HuH-7.5 (cell line): ENCODE measurements at regions not wholly inside any gene's neighbourhood (a gene's known extent, or its start where the extent isn't known, plus 50 kb on each side); places are given as distances from the start of the nearest gene placed in this dataset.
"Not testable (repeated sequence)": the region's sequence is repeated elsewhere in the genome, so short reads cannot be mapped to it uniquely, and the experiment has no call there.

ENCODE experiments used
- DNase-seq: peaks from one replicate; pipeline ENCODE4 v3.0.0; 2011; ENCODE audit warnings: low spot score

DNA sequence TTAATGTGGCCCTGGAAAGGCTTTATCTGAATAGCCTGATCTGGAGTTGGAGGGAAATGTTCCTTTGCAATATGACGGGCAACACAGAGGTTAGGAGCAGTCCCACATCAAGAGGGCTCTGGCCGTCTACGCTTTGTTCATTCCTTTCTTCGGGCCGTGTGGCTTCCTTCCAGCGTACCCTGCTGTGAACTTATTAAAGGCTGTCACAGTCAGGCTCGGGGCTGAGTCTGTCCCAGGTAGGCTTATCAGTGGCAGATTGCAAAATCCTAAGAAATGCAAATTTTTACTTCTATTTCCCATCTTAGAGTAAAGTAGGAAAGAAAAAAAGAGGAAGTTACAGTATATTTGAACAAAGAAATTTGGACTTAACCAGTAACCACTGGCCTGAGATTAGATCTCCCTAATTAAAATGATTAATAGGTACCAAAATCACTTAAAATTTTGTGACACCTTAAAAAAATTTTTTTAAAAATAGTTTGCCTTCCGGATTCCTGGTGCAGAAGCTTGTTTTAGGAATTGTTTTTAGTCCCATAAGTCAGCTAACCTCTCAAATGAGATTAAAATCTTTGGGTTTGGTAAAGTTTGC, 453.1 kb upstream of the MKI67 start:
- DNase-seq: no peak

DNA sequence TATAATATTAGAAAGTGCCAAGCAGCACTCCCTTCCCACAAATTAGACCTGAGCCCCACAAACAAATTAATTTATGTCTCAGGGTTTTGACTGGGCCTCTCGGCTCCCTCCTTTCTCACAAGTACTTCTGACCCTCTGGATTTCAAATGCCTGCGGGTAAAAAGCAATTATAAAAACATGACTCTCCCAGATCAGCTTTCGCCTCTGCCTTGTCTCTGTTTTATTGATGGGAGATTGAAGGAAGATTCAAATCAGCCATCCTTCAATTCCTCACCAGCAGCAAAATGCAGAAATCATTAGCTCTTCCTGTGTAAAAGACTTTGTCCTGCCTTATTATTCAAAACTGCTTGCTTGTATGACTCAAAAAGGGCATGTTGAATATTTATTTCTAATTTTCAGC, 453.7 kb upstream of the MKI67 start:
- no peak for DNase-seq

GRCh38 chr10:128583125-128583524, 456.9 kb upstream of the MKI67 start:
- not testable (repeated sequence) for DNase-seq

DNA sequence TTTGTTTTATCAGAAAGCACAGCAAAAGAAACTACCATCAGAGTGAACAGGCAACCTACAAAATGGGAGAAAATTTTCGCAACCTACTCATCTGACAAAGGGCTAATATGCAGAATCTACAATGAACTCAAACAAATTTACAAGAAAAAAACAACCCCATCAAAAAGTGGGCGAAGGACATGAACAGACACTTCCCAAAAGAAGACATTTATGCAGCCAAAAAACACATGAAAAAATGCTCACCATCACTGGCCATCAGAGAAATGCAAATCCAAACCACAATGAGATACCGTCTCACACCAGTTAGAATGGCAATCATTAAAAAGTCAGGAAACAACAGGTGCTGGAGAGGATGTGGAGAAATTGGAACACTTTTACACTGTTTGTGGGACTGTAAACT, 460.4 kb upstream of the MKI67 start:
- DNase-seq: not testable (repeated sequence)

GRCh38 chr10:128587689-128588088, 461.5 kb upstream of the MKI67 start:
- DNase-seq: no peak

- DNase-seq: no peak
These were observed 462.2 kb upstream of the MKI67 start for GRCh38 chr10:128588402-128588801.

DNA sequence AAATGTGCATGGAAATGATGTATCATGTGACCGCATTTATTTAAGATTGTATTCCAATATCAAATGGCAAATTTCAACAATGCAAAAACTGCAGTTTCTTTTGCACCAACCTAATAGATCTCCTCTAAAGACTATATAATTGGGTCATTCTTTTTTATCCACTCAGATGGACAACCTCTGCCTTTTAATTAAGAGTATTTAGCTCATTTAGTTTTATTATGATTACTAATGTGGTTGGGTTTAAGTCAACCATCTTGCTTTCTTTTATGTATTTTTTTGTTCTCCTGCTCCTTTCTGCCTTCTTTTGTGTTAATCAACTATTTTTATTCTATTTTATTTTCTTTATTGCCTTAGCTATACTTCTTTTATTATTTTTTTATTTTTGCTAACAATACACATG, 468.5 kb upstream of the MKI67 start:
- no peak for DNase-seq

DNA sequence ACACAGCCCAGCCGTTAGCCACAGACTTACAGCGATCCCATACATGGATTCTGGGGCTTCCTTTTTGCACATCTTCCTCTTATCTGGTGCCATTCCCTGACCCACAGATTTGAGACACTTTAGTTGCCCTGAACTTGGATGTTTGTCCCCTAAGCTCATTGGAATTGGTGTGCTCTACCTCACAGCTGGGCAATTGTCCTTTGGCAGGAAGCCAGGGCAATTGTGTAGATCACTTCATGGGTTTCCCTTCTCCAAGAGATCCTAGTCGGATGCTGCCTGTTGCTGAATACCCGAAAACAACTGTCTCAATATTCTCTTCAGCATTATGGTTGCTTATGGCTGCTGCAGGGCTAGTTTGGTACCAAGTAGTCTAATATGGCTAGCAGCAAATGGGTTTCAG, 470.7 kb upstream of the MKI67 start:
- DNase-seq: no peak

DNA sequence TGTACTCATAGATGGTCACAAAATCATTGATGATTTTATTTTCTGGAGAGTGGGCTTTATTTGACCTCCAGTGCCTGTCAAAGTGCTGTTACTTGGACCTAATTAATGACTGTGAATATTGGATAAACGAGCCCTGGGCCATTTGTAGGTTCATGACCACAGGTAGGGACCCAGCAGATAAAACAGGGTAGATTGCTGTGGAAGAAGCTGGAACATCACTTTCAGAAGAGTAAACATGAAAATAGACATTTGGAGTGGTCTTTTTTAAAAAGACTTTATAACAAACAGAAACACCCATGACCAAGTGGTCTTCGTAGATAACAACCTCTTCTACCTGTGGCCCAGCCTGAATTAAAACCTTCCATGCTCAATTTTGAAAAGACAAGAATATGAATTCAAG, 472.8 kb upstream of the MKI67 start:
- no peak for DNase-seq

DNA sequence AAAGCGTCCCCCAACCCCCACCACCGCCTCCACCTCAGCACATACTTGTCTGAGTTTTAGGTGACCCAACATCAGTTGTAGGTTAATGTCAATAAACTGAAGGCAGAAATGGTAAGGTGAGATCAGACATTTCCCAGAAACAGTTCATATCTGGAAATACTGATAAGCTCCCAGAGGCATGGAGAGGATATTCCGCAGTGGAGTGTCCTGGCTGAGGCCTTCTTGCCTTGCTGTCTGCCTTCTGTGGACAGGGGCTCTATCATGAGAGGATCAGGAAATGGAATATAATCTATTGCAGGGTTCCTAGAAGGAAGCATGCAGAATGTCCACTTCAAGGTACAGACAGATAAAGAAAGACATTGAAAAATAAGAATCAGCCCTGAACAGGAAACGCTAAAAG, 473.3 kb upstream of the MKI67 start:
- DNase-seq: no peak

DNA sequence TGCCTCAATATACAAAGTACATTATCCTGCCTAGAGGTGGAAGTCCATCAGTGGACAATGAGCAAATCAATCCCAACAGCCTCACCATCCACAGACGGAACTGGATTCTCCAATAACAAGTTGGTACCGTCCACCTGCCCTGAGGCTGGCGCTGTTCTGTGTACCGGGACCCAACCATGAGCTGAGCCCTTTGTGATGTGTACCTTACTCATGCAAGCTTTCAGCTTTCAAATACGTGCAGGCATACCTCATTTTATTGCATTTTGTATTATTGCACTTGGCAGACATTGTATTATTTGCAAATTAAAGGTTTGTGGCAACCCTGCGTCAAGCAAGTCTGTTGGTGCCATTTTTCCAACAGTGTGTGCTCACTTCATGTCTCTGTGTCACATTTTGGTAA, 476.0 kb upstream of the MKI67 start:
- no peak for DNase-seq

- DNase-seq: no peak
These were observed 477.8 kb upstream of the MKI67 start for GRCh38 chr10:128604025-128604424.

GRCh38 chr10:128605180-128605579, 479.0 kb upstream of the MKI67 start:
- DNase-seq: no peak

- DNase-seq: no peak
These were observed 479.8 kb upstream of the MKI67 start for GRCh38 chr10:128606055-128606454.

DNA sequence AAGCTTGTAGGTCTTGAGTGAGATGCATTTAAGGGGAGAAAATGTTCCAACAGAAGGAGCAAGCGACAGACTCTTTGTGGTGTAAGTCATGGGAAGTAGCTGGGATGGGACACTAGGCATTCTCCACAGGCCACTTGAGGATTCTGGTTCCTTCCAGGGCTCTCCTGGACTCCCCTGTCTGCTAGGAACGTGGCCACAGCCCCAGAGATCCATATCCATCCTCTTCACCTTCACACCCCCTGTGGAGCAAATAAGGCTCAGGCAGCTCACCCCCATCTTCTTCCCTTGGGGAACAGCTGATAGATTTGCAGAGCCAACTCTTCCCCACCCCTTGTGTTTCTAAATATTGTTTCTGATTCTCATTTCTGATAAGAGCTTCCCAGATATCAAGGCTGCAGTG, 482.6 kb upstream of the MKI67 start:
- DNase-seq: no peak

- no peak for DNase-seq
These were observed 483.2 kb upstream of the MKI67 start for GRCh38 chr10:128609460-128609859.

- DNase-seq: no peak
These were observed 483.9 kb upstream of the MKI67 start for GRCh38 chr10:128610113-128610512.

- DNase-seq: no peak
These were observed 486.0 kb upstream of the MKI67 start for GRCh38 chr10:128612195-128612594.

GRCh38 chr10:128612631-128613030, 486.4 kb upstream of the MKI67 start:
- DNase-seq: no peak

- no peak for DNase-seq
These were observed 487.9 kb upstream of the MKI67 start for GRCh38 chr10:128614016-128614605.

GRCh38 chr10:128614802-128615553, 488.8 kb upstream of the MKI67 start:
- no peak for DNase-seq

DNA sequence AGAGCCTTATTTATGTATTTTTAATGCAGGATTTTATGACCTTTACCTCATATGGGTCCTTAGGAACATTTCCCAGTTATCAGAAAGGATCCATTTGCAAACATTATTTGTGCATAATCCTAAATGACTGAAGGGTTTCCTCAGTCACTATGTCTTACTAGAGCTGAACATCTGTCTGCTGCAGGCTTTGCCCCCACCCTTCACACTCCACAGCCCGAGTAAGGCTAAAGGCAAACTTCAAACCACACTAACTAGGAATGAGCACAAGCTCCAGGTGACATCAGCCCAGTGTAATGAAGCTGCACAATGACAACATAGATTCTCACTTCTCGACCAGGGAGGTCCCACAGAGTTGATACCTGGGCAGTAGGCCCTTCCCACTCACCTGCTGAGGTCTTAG, 491.3 kb upstream of the MKI67 start:
- no peak for DNase-seq

DNA sequence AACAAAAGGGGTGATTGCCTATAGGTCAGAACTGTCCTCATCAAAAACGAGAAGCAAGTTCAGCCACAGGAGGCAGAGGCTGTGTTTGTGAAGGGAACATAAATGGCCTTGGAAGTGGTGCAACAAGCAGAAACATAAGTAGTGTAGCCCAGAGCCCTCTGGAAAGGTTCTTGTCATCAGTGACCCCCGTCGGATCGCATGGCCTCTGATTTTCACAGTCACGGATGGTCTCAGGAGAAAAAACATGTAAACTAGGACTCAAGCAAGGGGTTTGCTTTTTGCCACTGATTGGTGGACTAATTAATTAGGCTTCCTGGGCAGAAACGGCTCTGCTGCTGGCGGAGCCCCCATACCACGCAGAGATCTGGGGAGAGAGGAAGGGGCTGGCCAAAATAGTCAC, 496.5 kb upstream of the MKI67 start:
- DNase-seq: no peak

DNA sequence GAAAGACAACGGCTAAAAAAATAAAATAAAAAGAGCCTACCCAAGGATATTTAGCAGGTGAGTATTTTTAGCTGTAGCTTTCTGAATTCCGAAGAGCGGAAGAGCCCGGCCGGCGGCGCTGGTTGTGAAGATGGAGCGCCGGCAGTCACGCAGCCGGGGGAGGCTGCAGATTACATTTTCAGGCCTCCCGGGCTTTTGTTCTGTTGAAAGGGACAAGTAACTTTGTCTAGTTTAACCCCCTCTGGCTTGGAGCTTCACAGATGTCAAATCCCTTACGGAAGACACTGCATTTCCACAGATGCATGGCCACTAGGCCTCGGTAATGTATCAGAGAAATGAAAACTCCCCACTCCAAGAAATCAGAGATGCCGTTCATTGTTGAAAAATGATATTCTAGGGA, 497.6 kb upstream of the MKI67 start:
- DNase-seq: no peak
